GM23248 (cell line): ENCODE measurements at regions not wholly inside any gene's neighbourhood (a gene's known extent, or its start where the extent isn't known, plus 50 kb on each side); places are given as distances from the start of the nearest gene placed in this dataset.

Experiments used
- DNase-seq: peaks from one replicate; pipeline ENCODE4 v3.0.0-alpha.2; 2015
- H2AFZ ChIP-seq: fragments of 200-600 bp; sonication (generic); 2 replicates; pipeline ENCODE4 v1.6.1; 2016; ENCODE audit warnings: antibody characterized with exemption
- H3F3A ChIP-seq: fragments of 200-600 bp; sonication (generic); 2 replicates; pipeline ENCODE4 v1.6.1; 2016; ENCODE audit warnings: mild to moderate bottlenecking, antibody characterized with exemption, mixed run types; ENCODE audit not compliant: insufficient read depth
- H3K27ac ChIP-seq: fragments of 200-600 bp; sonication (generic); 2 replicates; pipeline ENCODE4 v1.5.1; 2016; ENCODE audit warnings: mild to moderate bottlenecking
- H3K27me3 ChIP-seq: fragments of 200-600 bp; sonication (generic); replicated peaks from 2 replicates; pipeline ENCODE4 v1.6.1; 2016; ENCODE audit warnings: mild to moderate bottlenecking; ENCODE audit not compliant: insufficient read depth
- H3K36me3 ChIP-seq: fragments of 200-600 bp; sonication (generic); 2 replicates; pipeline ENCODE4 v1.6.1; 2016; ENCODE audit warnings: low read depth, mild to moderate bottlenecking
- H3K4me1 ChIP-seq: fragments of 200-600 bp; sonication (generic); 2 replicates; pipeline ENCODE4 v1.6.1; 2016; ENCODE audit warnings: mild to moderate bottlenecking; ENCODE audit not compliant: insufficient read depth
- H3K4me2 ChIP-seq: fragments of 200-600 bp; sonication (generic); one replicate; pipeline ENCODE4 v1.6.1; 2016; ENCODE audit warnings: mild to moderate bottlenecking; ENCODE audit not compliant: unreplicated experiment
- H3K4me3 ChIP-seq: fragments of 200-600 bp; sonication (generic); 2 replicates; pipeline ENCODE4 v1.5.1; 2016; ENCODE audit warnings: mild to moderate bottlenecking
- H3K79me2 ChIP-seq: fragments of 200-600 bp; sonication (generic); 2 replicates; pipeline ENCODE4 v1.6.1; 2016; ENCODE audit warnings: mild to moderate bottlenecking; ENCODE audit not compliant: insufficient read depth
- H3K9ac ChIP-seq: fragments of 200-600 bp; sonication (generic); 2 replicates; pipeline ENCODE4 v1.6.1; 2016; ENCODE audit warnings: mild to moderate bottlenecking
- H3K9me2 ChIP-seq: fragments of 200-600 bp; sonication (generic); 2 replicates; pipeline ENCODE4 v1.6.1; 2016; ENCODE audit warnings: mixed run types, mild to moderate bottlenecking, moderate library complexity; ENCODE audit not compliant: insufficient read depth
- H3K9me3 ChIP-seq: fragments of 200-600 bp; sonication (generic); one replicate; pipeline ENCODE4 v1.6.1; 2017; ENCODE audit warnings: low read depth
- H4K20me1 ChIP-seq: fragments of 200-600 bp; sonication (generic); 2 replicates; pipeline ENCODE4 v1.6.0; 2016; ENCODE audit not compliant: insufficient read depth
- EZH2 ChIP-seq: fragments of 200-600 bp; sonication (generic); IDR thresholded peaks from 2 replicates; pipeline ENCODE4 v1.6.1; 2018; ENCODE audit warnings: antibody characterized with exemption, mild to moderate bottlenecking; ENCODE audit not compliant: insufficient read depth, poor library complexity, severe bottlenecking
- EZH2phosphoT487 ChIP-seq: fragments of 200-600 bp; sonication (generic); IDR thresholded peaks from 2 replicates; pipeline ENCODE4 v1.6.1; 2018; ENCODE audit warnings: antibody characterized with exemption, moderate library complexity, mild to moderate bottlenecking, low read depth; ENCODE audit not compliant: insufficient read depth
- whole genome bisulfite sequencing, 2 experiments: methylation state at CpG; one replicate each; pipeline ENCODE4 v1.1.6; 2015 to 2017; ENCODE audit warnings: low lambda C conversion rate in 2 of 2, low coverage in 1 of 2; ENCODE audit errors: missing lambda C conversion rate in 2 of 2; 5-methylcytosine and 5-hydroxymethylcytosine counted together
- in situ Hi-C: fragments of 300-500 bp; cut with MboI; formaldehyde crosslinking; loops from 2 replicates; pipeline ENCODE4 v1.15.0; 2020

- Histone ChIP-seq H3K4me2 (no peak overlapping the region), H3K36me3 (no peaks in the 10 kb centered on the region), H4K20me1 (no peaks in the 10 kb centered on the region), H3K9ac (no peak overlapping the region), H3K27me3 (no peaks in the 10 kb centered on the region; the same call in 1 of the 2 replicates), H3K4me3 (no peak overlapping the region), H3K9me2 (no peaks in the 10 kb centered on the region), H3K79me2 (no peaks in the 10 kb centered on the region), H3K4me1 (no peaks in the 10 kb centered on the region), H2AFZ (no peak overlapping the region), H3F3A (no peaks in the 10 kb centered on the region), H3K9me3 (no peaks in the 10 kb centered on the region), H3K27ac (no peak overlapping the region)
- 59 to 70% methylated on average over 4 to 5 of the region's 5 CpGs for WGBS, 2 experiments
- in situ Hi-C loops = no loop called here
- no peak for DNase-seq
- TF ChIP-seq EZH2 (no peak), EZH2phosphoT487 (no peak)
Observed at GRCh38 chr5:110018509-110018908, 328.8 kb downstream of the MAN2A1 start.

GRCh38 chr5:110019119-110019518 is 329.4 kb downstream of the MAN2A1 start:
- no peaks in the 10 kb centered on the region; the same call in 1 of the 2 replicates for H3K27me3 ChIP-seq
- H3K4me3 ChIP-seq = no peak overlapping the region
- no peaks in the 10 kb centered on the region for H3K4me1 ChIP-seq
- H3K9ac ChIP-seq = no peak overlapping the region
- H3K27ac ChIP-seq = no peak overlapping the region
- no peaks in the 10 kb centered on the region for H3F3A ChIP-seq
- WGBS, 2 experiments = 81 to 84% methylated on average over 6 of the region's 6 CpGs
- no peak overlapping the region for H3K4me2 ChIP-seq
- no peaks in the 10 kb centered on the region for H3K79me2 ChIP-seq
- no peaks in the 10 kb centered on the region for H3K36me3 ChIP-seq
- DNase-seq = no peak
- in situ Hi-C loops = no loop called here
- no peaks in the 10 kb centered on the region for H4K20me1 ChIP-seq
- no peak overlapping the region for H2AFZ ChIP-seq
- no peak for TF ChIP-seq EZH2phosphoT487
- no peak for TF ChIP-seq EZH2
- H3K9me3 ChIP-seq = no peaks in the 10 kb centered on the region
- no peaks in the 10 kb centered on the region for H3K9me2 ChIP-seq

GRCh38 chr5:110019780-110020179 is 330.1 kb downstream of the MAN2A1 start:
- Histone ChIP-seq H3K4me2 (no peak overlapping the region), H3K27ac (no peak overlapping the region), H3K4me1 (no peaks in the 10 kb centered on the region), H4K20me1 (no peaks in the 10 kb centered on the region), H3K79me2 (no peaks in the 10 kb centered on the region), H2AFZ (no peak overlapping the region), H3K9ac (no peak overlapping the region), H3F3A (no peaks in the 10 kb centered on the region), H3K9me2 (no peaks in the 10 kb centered on the region), H3K36me3 (no peaks in the 10 kb centered on the region), H3K27me3 (no peaks in the 10 kb centered on the region; the same call in 1 of the 2 replicates), H3K4me3 (no peak overlapping the region), H3K9me3 (no peaks in the 10 kb centered on the region)
- DNase-seq = no peak
- TF ChIP-seq EZH2 (no peak), EZH2phosphoT487 (no peak)
- 42 to 57% methylated on average over 4 of the region's 4 CpGs for WGBS, 2 experiments
- in situ Hi-C loops = no loop called here

GRCh38 chr5:110021251-110021650 is 331.5 kb downstream of the MAN2A1 start:
- TF ChIP-seq EZH2 = no peak
- no peak for TF ChIP-seq EZH2phosphoT487
- Histone ChIP-seq H3K27me3 (no peaks in the 10 kb centered on the region; the same call in 1 of the 2 replicates), H3K79me2 (no peaks in the 10 kb centered on the region), H3K9me3 (no peaks in the 10 kb centered on the region), H4K20me1 (no peaks in the 10 kb centered on the region), H3K4me1 (no peaks in the 10 kb centered on the region), H3F3A (no peaks in the 10 kb centered on the region), H3K9ac (no peak overlapping the region), H3K27ac (no peak overlapping the region), H3K36me3 (no peaks in the 10 kb centered on the region), H3K4me2 (no peak overlapping the region), H2AFZ (no peak overlapping the region), H3K9me2 (no peaks in the 10 kb centered on the region), H3K4me3 (no peak overlapping the region)
- in situ Hi-C loops = no loop called here
- DNase-seq = no peak
- 62 to 72% methylated on average over 3 of the region's 3 CpGs for WGBS, 2 experiments

- in situ Hi-C loops = no loop called here
- no peaks in the 10 kb centered on the region for H3F3A ChIP-seq
Observed at GRCh38 chr5:110025160-110025559, 335.4 kb downstream of the MAN2A1 start.

More at GRCh38 chr5:110025160-110025559, 335.4 kb downstream of the MAN2A1 start:
- whole genome bisulfite sequencing, 2 experiments = 75 to 81% methylated on average over 3 of the region's 3 CpGs
- H3K27ac ChIP-seq = no peak overlapping the region
- no peaks in the 10 kb centered on the region for H3K9me3 ChIP-seq
- H3K9ac ChIP-seq = no peak overlapping the region
- no peak for DNase-seq
- no peak for TF ChIP-seq EZH2
- TF ChIP-seq EZH2phosphoT487 = no peak
- H3K27me3 ChIP-seq = no peaks in the 10 kb centered on the region
- no peaks in the 10 kb centered on the region for H3K4me1 ChIP-seq
- no peaks in the 10 kb centered on the region for H3K9me2 ChIP-seq
- no peak overlapping the region for H3K4me2 ChIP-seq
- H3K36me3 ChIP-seq = no peaks in the 10 kb centered on the region
- no peak overlapping the region for H3K4me3 ChIP-seq
- no peaks in the 10 kb centered on the region for H3K79me2 ChIP-seq
- H4K20me1 ChIP-seq = no peaks in the 10 kb centered on the region
- H2AFZ ChIP-seq = no peak overlapping the region
